Muscle of back (tissue), 3 donors: ENCODE measurements at regions not wholly inside any gene's neighbourhood (a gene's known extent, or its start where the extent isn't known, plus 50 kb on each side); places are given as distances from the start of the nearest gene placed in this dataset.
A peak's percentile ranks its signal among the peaks of the same experiment; 100 is the strongest.
"Not testable (repeated sequence)": the region's sequence is repeated elsewhere in the genome, so short reads cannot be mapped to it uniquely, and the experiment has no call there.

Experiments used
- DNase-seq, 3 donors: peaks; one replicate each; pipeline versions ENCODE4 v3.0.0 to v3.0.0-alpha.2; 2013

DNA sequence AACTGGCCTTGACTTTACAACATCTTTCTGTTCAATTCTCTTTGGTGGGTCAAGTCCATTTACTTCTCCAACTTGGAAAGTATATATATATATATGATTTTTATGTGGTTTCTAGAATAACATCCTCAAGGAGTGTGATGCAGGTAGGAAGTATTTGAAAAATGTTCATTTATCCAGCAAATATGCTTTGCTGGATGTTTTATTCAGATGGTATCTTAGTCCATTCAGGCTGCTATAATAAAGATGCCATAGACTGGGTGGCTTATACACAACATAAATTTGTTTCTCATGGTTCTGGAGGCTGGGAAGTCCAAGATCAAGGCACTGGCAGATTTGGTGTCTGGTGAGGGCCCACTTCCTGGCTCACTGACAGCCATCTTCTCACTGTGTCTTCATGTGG lies 168.7 kb upstream of the RASGRP1 start:
- no peak for DNase-seq

DNA sequence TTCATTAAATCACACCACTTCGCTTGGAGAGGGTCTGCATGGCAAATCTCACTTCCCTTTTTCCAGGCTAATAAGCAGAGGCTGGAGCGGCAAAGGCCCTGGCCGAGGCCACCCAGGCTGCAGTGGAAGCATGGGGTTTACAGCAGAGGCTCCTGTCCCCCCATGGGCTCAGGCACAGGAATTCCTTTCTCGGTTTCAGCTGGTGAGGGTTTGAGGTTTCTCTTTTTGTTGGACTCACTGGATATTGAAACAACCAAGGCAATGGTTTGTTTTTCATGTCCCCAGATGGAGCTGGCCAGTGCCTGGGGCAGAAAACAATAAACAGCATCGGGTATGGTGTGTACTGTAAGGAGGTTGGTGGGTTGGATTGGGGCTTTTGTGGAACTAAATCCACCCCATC lies 175.6 kb upstream of the RASGRP1 start:
- DNase-seq = no peak

DNA sequence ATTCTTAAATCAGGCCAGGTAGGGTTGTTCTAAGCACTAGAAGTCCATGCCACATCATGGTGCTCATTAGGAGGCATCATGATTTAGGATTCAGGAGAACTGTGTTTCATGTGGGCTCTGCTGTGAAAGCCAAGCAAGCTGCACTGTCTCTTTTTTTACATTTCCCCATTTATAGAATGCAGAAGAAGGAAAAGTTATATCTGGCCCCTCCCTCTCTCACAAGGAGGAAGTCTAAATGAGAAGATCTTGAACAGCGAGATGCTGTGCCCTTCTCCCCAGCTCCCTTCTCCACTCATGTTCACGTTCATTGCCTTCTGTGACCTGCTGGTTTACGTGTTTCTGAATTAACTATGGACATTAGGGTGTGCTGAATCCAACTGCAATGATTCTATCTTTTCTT lies 178.5 kb upstream of the RASGRP1 start:
- DNase-seq = no peak

DNA sequence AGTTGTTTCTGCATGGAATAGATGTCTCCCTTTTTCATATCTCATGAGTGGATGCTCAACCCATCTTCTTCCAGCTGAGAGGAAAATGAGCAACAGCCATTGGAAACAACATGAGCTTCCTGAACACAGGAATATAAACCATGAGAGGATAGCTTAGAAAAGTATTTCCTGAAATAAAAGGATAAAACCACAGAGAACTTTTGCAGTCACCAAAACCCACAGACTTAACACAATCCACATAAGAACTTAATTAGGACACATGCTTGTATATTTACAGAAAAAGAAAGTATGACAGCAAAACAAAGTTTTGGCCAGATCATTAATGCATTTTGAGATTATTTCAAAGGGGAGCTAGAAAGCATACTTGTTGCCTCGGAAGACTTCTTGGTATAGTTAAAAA lies 180.5 kb upstream of the RASGRP1 start:
- DNase-seq = peak in 1 of 3 donors; percentile 70

DNA sequence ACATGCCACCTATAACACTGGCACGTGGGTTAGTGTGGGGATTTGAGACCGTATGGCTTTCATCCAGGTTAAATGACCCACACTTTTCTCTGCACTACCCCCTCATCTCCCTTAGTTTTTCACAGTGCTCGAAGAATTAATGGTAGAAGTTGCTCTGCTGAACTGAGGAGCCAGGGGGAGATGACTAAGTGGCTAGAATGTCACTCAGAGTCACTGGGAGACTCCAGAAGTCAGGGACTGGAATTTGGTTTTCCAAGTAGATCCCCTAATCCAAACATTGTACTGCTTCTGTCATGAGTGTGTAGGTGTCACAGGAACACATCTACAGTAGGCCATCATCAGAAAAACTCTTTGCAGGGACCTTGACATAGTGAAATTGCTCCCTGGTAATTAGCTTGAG lies 181.0 kb upstream of the RASGRP1 start:
- no peak for DNase-seq

DNA sequence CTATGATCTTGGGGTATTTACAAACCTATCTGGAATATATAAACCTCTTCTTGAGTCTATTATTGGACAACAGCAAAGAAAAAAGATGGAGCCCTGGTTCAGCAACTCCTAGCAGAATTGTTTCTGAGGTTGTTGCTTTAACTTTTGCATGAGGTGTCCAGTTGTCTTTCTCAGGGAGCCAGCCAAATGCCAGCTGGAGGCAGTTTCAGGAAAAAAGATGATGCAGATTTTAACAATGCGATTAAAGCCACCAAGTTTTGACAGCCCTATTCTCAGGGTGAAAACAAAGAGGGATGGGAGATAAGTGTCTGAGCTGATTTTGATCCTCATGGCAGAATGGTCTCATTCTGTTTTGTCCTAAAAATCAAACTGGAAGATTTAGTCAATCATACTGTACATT lies 181.6 kb upstream of the RASGRP1 start:
- DNase-seq = no peak

DNA sequence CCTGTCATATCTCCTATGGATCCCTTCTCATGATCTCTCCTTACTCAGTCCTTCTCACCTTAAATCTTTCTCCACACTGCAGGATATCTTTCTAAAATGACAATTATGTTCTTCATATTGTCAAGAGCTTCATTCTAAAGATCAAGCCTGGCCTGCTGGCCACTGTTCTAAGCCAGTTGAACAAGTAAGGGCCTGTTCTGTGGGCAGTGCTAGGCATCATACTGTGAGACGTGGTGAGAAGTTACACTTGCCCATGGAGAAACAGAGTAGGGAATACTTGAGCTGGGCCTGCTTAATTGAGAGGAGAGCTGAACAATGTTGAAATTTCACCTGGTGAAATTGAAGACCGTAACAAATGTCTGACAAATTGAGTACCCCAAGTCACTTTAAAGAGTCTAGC lies 184.1 kb upstream of the RASGRP1 start:
- DNase-seq = no peak

DNA sequence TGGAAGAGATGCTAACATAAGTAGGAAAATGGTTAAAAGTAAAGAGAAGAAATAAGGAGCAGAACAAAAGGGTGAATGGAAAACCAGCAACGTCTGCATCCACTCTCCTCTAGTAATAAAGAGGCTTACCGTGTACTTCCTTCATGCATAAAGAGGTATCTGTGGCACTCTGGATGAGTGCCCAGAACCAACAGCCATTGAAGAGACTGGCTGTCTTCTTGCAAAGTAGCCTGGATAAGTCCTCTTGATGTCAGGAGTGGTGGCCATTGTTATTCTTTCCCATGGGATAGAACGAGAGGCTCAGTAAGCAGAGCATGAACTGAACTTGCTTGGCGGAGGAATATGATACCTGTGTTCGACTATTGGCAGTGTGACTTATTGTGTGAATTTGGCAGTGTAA lies 186.2 kb upstream of the RASGRP1 start:
- DNase-seq = no peak

DNA sequence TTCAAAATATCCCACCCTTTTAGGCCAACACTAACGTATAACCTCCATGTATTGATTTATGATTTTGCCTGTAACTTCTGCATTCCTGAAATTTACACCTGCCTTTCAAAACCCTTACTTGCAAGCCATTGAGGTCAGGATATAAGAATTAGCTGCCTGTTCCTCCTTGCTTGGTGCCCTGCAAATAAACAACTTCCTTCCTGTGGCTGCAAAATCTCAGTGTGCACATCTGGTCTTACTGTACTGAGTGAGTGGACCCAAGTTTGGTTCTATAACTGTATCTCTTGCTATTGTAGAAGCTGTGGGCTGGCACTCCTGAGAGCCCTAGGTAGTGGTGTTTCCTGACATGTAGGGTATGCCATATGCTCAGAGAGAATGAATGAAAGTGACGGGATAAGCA lies 191.1 kb upstream of the RASGRP1 start:
- no peak for DNase-seq

DNA sequence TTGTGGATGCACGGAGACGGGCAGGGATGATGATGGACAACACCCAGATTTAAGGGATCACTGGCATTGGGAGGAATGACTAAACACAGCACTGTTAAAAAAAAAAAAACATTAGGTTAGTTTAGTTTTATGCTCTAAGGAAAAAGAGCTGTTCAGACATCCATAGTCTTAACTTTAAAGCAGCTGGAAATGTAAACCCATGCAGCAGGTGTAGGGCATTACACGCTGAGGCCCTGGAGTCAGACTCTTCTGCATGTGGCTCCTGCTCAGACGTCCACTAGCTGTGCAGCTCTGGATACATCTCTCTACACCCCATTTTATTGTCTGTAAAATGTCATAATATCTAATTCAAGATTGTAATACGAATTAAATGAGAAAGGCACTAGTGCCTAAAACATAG lies 191.8 kb upstream of the RASGRP1 start:
- DNase-seq = no peak

DNA sequence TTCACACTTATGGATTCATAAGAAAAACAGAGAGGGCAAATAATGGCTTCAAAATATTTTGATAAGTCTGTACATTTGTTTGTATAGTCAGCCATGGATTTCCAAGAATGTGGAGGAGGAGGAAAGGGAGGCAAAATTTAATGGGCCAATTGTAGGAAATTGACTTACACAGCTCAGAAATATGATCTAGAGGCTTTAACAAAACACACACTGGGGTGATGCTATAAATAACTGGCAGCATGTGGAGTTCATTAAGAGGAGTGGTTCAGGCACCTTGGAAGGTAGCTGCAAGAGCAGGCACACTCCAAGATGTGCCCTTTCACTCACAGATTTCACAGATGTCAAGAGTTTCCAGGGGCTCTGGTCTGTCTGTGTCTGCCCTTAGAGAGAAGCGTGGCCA lies 193.4 kb upstream of the RASGRP1 start:
- peak; percentile 10 to 88 (median 47) for DNase-seq

DNA sequence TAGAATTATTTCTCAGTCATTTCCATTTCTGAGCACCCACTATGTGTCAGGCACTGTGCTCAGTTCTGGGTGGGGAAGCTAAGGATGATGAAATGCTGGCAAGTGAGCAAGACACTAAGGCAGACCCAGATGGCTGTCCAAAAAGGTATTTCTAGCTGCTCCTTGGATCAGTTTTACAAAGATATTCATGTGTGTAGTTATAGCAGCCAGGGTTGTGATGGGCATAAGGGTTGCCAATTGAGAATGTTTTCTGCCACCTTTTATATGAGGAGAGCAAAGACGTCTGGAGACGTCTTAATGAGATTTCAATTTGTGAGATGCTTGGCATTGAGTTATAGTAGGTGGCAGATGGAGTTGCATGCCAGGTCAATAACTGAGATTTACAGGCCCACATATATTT lies 197.1 kb upstream of the RASGRP1 start:
- DNase-seq = no peak

DNA sequence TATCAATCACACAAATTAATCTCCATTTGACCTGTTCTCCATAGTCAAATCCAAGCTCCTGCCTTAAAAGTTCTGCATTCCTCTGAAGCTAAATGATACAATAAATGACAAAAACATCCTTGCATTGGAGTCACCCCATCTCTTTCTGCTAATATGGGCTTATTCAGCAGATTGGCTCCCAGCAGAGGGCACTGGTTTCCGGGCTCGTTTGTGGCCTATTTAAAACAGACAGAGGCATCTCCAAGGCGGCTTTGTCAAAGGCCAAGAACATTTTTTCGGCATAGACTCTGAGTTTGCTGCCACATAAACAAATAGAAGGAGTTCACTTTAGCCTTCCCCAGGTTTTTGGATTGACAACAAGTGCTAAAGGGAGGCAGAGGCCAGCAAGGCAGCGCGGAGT lies 204.4 kb upstream of the RASGRP1 start:
- DNase-seq = peak in 2 of 3 donors; percentile 23 to 49

DNA sequence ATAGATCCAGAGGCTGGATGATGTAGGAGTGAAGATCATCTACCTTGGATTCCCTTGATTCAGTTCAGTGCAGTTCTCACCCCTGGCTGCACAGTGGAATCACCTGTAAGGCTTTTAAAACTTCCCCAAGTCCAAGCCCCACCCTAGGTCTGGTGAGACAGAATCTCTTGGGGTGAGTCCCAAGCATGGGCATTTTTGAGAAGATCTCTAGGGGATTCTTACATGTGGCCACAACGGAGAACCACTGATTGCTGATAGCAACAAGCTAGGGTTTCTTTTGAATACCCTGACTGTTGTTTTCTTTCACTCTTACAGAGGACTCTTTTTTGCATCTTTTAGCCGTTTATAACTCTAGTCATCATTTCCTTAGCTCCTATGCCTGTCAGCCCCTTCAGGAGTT lies 204.9 kb upstream of the RASGRP1 start:
- no peak for DNase-seq

DNA sequence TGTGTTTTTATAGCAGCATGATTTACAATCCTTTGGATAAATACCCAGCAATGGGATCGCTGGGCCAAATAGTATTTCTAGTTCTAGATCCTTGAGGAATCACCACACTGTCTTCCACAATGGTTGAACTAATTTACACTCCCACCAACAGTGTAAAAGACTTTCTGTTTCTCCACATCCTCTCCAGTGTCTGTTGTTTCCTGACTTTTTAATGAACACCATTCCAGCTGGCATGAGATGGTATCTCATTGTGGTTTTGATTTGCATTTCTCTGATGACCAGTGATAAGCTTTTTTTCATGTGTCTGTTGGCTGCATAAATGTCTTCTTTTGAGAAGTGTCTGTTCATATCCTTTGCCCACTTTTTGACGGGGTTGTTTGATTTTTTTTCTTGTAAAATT lies 209.5 kb upstream of the RASGRP1 start:
- not testable (repeated sequence) for DNase-seq

DNA sequence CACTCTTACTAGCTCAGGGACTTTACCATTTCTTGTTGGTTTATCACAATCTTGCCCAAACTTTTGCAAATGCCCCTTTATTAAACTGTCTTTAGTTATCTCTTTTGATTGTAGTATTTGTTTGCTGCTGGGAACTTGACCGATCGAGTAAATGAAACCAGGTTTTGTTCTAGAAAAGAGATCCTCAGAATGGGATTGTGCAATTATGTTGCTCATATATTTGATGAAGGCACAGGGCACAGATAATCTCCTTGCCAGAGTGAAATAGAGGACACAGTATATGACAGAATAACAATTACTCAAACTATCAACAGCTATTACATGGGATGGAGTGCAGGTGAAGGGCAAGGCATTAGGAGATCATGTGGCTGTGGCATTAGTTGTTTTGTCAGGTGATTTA lies 216.6 kb upstream of the RASGRP1 start:
- no peak for DNase-seq

DNA sequence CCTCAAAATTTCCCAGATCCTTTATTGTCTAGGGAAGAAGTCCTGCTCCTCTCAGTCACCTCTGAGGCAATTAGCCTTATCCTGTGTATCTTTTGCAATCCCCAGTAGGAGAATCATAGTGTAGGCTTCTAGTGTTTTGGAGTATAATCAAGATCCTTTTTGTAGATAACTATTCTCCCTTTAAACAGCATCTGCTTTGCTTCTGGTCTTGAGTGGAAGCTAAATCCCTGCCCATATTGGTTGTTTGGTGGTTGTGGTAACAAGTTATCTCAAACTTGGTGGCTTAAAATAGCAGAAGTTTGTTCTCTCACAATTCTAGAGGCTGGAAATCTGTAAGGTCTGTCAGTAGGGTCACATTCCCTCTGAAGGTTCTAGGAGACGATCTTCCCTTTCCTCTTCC lies 217.5 kb upstream of the RASGRP1 start:
- DNase-seq = no peak

DNA sequence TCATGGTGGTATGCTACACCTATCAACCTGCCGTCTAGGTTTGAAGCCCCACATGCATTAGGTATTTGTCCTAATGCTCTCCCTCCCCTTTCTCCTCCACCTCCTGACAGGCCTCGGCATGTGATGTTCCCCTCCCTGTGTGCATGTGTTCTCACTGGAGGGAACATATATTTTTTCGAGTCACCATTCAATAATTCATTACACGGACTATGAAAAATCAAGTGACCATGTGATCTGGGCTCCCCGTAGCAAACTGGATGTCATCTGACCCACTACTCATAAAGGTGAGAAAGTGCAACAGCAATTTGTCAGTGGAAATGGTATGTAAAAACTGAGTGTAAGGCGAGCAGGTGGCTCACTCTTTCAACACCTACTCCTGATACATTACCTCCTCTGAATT lies 224.3 kb upstream of the RASGRP1 start:
- no peak for DNase-seq

DNA sequence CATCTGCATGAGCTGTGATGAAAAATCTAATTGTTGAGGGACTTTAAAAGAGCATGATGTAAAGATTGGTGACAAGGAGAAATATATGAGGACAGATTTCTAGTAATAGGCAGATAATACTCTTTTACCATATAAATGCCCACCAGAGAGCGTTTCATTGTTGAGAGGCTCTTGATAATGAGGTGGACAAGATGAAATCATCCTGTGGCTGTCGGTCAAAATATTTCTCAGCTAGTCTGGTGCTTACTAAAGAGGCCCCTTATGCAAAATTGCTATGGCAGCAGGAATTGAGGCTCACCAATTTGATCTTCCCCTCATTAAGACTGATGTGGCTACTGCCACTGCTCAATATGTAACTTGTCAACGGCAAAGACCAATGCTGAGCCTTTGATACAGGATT lies 225.0 kb upstream of the RASGRP1 start:
- DNase-seq = no peak

DNA sequence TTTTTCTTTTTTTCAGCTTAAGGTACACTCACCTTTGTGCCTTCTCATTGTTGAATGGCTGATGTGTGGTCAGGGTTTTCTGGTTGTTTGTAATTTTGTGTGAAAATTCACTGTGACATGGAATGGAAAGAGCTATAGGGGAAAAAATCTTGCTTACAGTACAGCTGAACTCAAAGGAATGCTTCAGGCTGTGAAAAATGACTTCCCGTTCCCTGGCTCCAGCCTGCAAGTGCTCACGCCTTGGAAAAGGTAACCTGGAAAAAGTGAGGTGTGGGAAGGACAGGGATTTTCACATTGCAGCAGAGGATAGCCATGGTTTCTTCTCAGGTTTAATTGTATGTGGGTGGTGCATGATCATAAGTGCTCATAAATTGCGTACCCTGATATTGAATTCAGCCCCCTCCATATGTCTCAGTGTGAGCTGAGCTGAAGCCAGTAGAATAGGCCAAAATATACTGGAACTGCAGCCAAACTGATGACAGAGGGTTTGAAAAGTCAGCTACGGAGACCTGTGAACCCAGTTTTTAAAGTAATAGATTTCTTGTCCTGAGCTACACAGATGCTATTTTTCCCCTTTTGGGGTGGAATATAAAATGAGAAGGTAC lies 228.7 kb upstream of the RASGRP1 start:
- peak in 2 of 3 donors; percentile 29 to 56 for DNase-seq

DNA sequence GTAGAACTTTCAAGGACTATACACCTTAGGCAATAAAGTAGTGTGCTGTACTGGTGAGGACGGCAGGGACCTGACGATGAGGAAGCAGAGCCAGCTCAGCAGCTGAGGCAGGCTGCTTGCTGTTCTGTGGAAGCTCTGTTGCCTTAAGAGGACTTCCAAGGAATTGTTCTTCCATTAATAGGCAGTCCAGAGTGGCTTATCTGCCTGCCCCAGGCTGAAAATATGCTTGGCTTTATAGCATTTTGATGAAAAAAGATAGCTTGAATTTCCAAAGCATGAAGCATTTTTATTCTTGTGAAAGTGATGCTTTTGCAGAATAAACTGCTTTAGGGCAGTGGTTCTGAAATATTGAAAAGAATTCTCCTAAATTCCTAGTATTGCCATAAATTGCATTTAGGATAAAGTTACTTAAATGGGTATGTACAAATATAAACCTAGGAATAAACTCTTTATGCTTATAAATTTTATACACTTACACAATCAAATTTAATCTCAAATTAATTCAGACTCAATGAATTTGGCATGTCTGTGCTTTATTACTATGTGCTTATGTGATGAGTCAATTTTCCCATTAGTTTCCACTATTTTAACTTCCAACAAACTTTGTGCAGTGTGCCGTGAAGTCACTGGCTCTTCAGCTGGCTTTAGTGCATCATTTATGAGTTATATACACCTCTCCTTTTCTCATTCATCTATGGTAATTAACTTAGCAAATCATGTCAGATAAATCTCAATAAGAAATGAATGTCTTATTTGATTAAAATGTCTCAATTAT lies 231.0 kb upstream of the RASGRP1 start:
- DNase-seq = no peak

DNA sequence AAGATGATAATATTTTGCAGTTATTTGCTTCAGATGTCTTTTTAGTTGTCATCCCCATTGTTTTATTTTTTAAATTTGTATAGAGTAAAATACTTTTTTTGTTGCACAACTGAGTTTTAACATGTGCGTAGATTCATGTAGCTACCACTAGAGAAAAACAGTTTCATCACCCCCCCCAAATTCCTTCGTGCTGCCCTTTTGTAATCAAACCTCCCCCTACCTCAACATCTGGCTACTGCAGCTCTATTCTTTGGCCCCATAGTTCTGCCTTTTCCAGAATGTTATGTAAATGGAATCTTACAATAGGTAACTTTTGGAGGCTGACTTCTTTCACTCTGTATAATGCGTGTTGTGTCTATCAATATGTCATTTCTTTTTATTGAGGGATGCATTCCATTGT lies 232.0 kb upstream of the RASGRP1 start:
- DNase-seq = no peak

DNA sequence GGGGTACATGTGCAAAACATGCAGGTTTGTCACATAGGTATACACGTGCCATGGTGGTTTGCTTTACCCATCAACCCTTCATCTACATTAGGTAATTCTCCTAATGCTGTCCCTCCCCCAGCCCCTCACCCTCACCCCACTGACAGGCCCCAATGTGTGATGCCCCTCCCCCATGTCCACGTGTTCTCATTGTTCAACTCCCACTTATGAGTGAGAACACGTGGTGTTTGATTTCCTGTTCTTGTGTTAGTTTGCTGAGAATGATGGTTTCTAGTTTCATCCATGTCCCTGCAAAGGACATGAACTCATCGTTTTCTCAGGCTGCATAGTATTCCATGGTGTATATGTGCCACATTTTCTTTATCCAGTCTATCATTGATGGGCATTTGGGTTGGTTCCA lies 232.9 kb upstream of the RASGRP1 start:
- not testable (repeated sequence) for DNase-seq

DNA sequence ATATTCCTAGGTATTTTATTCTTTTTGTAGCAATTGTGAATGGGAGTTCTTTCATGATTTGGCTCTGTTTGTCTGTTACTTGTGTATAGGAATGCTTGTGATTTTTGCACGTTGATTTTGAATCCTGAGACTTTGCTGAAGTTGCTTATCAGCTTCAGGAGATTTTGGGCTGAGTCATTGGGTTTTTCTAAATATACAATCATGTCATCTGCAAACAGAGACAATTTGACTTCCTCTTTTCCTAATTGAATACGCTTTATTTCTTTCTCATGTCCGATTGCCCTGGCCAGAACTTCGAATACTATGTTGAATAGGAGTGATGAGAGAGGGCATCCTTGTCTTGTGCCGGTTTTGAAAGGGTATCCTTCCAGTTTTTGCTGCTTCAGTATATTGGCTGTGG lies 234.6 kb upstream of the RASGRP1 start:
- not testable (repeated sequence) for DNase-seq
